ENCODE measurements at regions not wholly inside any gene's neighbourhood (a gene's known extent, or its start where the extent isn't known, plus 50 kb on each side); places are given as distances from the start of the nearest gene placed in this dataset.

DNA sequence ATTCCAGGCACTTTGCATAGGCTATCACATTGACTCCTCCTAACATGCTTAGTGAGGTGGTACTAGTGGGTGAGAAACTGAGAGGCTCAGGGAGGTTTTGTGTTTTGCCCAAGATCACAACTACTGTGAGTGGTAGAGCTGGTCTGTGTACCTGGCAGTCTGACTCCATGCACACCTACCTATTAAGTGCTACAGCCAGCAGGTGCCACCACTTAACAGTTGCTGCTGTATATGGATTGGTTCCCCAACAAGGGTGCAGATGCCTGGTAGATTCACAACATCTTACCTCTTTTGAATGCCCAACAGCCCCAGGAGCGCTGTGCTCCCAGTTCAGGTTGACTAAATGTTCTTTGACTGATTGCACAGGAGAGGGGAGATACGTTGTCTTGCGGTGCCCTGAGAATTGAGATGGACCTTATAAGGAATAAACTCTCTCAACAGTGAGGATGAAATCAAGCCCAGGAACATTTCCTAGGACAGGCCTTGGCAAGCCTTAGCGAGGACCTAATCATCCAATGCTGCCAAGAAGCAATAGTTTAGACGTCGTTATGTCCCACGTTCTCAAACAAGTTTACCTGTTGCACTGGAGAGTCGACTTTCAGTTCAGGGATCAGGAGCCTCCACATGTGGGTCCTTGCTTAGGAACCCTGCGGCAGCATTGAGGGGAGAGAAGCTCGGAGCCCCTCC lies 78.9 kb upstream of the F3 start:
- Mint-ChIP-seq H3K9me3 (peaks cover 3 to 9% (median 9%) of the 10 kb centered on the region in 3 donors), H3K36me3 (no peaks in the 10 kb centered on the region), H3K27me3 (no peaks in the 10 kb centered on the region), H3K4me3 (no peak overlapping the region), H3K4me1 (no peaks in the 10 kb centered on the region), H3K27ac (no peak overlapping the region)

GRCh38 chr1:94619731-94620130 lies 78.2 kb upstream of the F3 start:
- peaks cover 3 to 9% (median 9%) of the 10 kb centered on the region in 3 donors for H3K9me3 Mint-ChIP-seq

GRCh38 chr1:94617957-94618739 lies 76.6 kb upstream of the F3 start:
- Mint-ChIP-seq H3K9me3 (peaks cover 3 to 9% (median 9%) of the 10 kb centered on the region in 3 donors), H3K27ac (peak overlapping the region in 1 of 3 donors; percentile 20), H3K36me3 (no peaks in the 10 kb centered on the region), H3K4me3 (peak overlapping the region in 1 of 4 donors; percentile 49), H3K27me3 (peaks cover 1% of the 10 kb centered on the region), H3K4me1 (no peaks in the 10 kb centered on the region)

More at GRCh38 chr1:94619731-94620130, 78.2 kb upstream of the F3 start:
- Mint-ChIP-seq H3K4me3 (no peak overlapping the region), H3K27me3 (no peaks in the 10 kb centered on the region), H3K27ac (no peak overlapping the region), H3K36me3 (no peaks in the 10 kb centered on the region), H3K4me1 (no peaks in the 10 kb centered on the region)

- H3K4me1 Mint-ChIP-seq: no peaks in the 10 kb centered on the region
- peaks cover 1% of the 10 kb centered on the region for H3K27me3 Mint-ChIP-seq
- H3K27ac Mint-ChIP-seq: no peak overlapping the region
Observed at GRCh38 chr1:94617134-94617805, 75.7 kb upstream of the F3 start.

GRCh38 chr1:94616506-94616905 lies 74.9 kb upstream of the F3 start:
- H3K27ac Mint-ChIP-seq: no peak overlapping the region
- H3K4me3 Mint-ChIP-seq: no peak overlapping the region
- no peaks in the 10 kb centered on the region for H3K36me3 Mint-ChIP-seq
- no peaks in the 10 kb centered on the region for H3K4me1 Mint-ChIP-seq
- H3K9me3 Mint-ChIP-seq: peaks cover 3 to 9% (median 9%) of the 10 kb centered on the region in 3 donors
- H3K27me3 Mint-ChIP-seq: peaks cover 1% of the 10 kb centered on the region

More at GRCh38 chr1:94617134-94617805, 75.7 kb upstream of the F3 start:
- Mint-ChIP-seq H3K4me3 (no peak overlapping the region), H3K36me3 (no peaks in the 10 kb centered on the region), H3K9me3 (peaks cover 3 to 9% (median 9%) of the 10 kb centered on the region in 3 donors)

DNA sequence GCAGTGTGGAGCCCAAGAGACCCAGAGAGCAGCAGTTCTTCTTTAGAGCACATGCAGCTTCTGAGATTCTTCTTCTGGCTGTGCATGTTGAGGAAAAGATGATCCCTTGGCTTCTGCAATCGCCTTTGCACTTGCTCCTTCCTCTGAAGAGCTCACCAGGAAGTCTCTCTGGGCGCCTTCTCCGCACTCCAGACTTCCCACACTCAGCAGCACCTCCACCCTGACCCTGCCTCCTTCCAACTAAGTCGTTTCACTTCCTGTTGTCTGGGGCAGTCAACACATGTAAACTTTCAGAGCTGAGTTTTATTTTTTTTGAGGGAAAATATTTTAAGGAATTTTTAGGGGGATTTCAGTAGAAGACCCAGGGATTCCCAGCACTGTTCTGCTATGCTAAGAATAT lies 73.4 kb upstream of the F3 start:
- Mint-ChIP-seq H3K27ac (no peak overlapping the region), H3K36me3 (no peaks in the 10 kb centered on the region), H3K9me3 (peaks cover 3 to 9% (median 9%) of the 10 kb centered on the region in 3 donors)

GRCh38 chr1:94614168-94614815 lies 72.7 kb upstream of the F3 start:
- Mint-ChIP-seq H3K4me1 (no peaks in the 10 kb centered on the region), H3K4me3 (no peak overlapping the region), H3K36me3 (no peaks in the 10 kb centered on the region), H3K27ac (no peak overlapping the region), H3K9me3 (peaks cover 3 to 9% (median 9%) of the 10 kb centered on the region in 3 donors), H3K27me3 (peaks cover 1% of the 10 kb centered on the region)

More for the DNA sequence above, 73.4 kb upstream of the F3 start:
- H3K4me1 Mint-ChIP-seq: no peaks in the 10 kb centered on the region
- H3K27me3 Mint-ChIP-seq: peaks cover 1% of the 10 kb centered on the region
- H3K4me3 Mint-ChIP-seq: no peak overlapping the region

DNA sequence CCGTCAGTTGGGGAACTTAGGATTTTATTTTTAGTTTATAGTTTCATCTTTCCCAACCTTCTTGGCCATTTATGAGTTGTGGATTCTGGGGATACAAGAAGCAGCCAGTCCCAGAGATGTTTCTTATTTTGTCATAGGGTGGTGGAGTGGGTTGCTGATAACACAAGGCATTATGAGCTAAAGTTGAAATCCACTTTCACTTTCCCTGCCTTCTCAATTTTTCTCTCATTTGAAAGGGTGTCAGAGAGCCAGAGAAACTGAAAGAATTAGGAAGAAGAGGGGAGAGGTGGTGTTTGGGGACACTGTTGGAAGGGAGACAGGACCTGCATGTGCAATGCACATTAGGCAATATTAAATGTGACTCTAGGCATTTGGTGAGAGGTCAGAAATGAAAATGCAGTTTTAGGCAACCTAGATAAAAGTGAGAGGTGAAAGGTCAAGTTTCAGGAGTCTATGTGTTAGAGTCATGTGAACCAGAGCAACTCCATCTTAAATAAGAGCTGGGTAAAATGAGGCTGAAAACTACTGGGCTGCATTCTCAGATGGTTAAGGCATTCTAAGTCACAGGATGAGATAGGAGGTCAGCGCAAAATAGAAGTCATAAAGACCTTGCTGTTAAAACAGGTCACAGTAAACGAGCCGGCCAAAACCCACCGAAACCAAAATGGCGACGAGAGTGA lies 71.1 kb upstream of the F3 start:
- Mint-ChIP-seq H3K4me3 (peak overlapping the region in 1 of 4 donors; percentile 32), H3K27me3 (peaks cover 1% of the 10 kb centered on the region), H3K4me1 (no peaks in the 10 kb centered on the region), H3K36me3 (no peaks in the 10 kb centered on the region), H3K27ac (no peak overlapping the region), H3K9me3 (peaks cover 0 to 2% (median 0%) of the 10 kb centered on the region in 3 donors)

- H3K4me3 Mint-ChIP-seq: peak overlapping the region in 1 of 4 donors; percentile 32
- H3K27me3 Mint-ChIP-seq: peaks cover 1% of the 10 kb centered on the region
- H3K36me3 Mint-ChIP-seq: no peaks in the 10 kb centered on the region
- H3K4me1 Mint-ChIP-seq: no peaks in the 10 kb centered on the region
- peaks cover 0 to 2% (median 0%) of the 10 kb centered on the region in 3 donors for H3K9me3 Mint-ChIP-seq
- H3K27ac Mint-ChIP-seq: no peak overlapping the region
Observed at GRCh38 chr1:94611681-94612475, 70.3 kb upstream of the F3 start.

- Mint-ChIP-seq H3K27me3 (peaks cover 1% of the 10 kb centered on the region), H3K27ac (no peak overlapping the region), H3K9me3 (peaks cover 0 to 2% (median 0%) of the 10 kb centered on the region in 3 donors), H3K4me1 (no peaks in the 10 kb centered on the region), H3K4me3 (no peak overlapping the region), H3K36me3 (no peaks in the 10 kb centered on the region)
Observed at GRCh38 chr1:94609619-94610018, 68.1 kb upstream of the F3 start.

- Mint-ChIP-seq H3K9me3 (peaks cover 0 to 2% (median 0%) of the 10 kb centered on the region in 3 donors), H3K27me3 (peaks cover 1% of the 10 kb centered on the region), H3K4me3 (no peak overlapping the region), H3K4me1 (no peaks in the 10 kb centered on the region), H3K36me3 (no peaks in the 10 kb centered on the region), H3K27ac (no peak overlapping the region)
Observed at GRCh38 chr1:94608852-94609530, 67.4 kb upstream of the F3 start.

GRCh38 chr1:94608142-94608851 lies 66.7 kb upstream of the F3 start:
- Mint-ChIP-seq H3K36me3 (no peaks in the 10 kb centered on the region), H3K9me3 (peaks cover 0 to 2% (median 0%) of the 10 kb centered on the region in 3 donors), H3K27me3 (peaks cover 5% of the 10 kb centered on the region), H3K27ac (no peak overlapping the region), H3K4me3 (no peak overlapping the region), H3K4me1 (no peaks in the 10 kb centered on the region)

DNA sequence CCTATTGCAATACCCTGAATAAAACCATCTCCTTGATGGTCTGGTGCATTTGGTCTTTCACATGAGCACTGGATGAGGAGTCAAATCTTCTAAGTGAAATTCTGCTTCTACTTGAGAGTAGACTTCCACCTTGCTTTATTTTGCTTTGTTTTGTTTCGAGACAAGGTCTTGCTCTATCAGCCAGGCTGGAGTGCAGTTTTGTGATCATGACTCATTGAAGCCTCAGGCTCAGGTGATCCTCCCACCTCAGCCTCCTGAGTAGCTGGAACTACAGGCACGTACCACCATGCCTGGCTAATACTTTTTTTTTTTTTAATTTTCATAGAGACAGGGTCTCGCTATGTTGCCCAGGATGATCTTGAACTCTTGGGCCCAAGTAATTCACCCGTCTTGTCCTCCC lies 65.8 kb upstream of the F3 start:
- Mint-ChIP-seq H3K4me1 (peaks cover 0 to under 1% (median 0%) of the 10 kb centered on the region in 3 donors), H3K27me3 (peaks cover 4% of the 10 kb centered on the region), H3K9me3 (peaks cover 0 to 2% (median 0%) of the 10 kb centered on the region in 3 donors), H3K36me3 (no peaks in the 10 kb centered on the region), H3K4me3 (no peak overlapping the region), H3K27ac (no peak overlapping the region)

Data from IgD-negative memory B cell (primary cell).